ENCODE measurements at regions not wholly inside any gene's neighbourhood (a gene's known extent, or its start where the extent isn't known, plus 50 kb on each side); places are given as distances from the start of the nearest gene placed in this dataset.
A peak's percentile ranks its signal among the peaks of the same experiment; 100 is the strongest.

DNA sequence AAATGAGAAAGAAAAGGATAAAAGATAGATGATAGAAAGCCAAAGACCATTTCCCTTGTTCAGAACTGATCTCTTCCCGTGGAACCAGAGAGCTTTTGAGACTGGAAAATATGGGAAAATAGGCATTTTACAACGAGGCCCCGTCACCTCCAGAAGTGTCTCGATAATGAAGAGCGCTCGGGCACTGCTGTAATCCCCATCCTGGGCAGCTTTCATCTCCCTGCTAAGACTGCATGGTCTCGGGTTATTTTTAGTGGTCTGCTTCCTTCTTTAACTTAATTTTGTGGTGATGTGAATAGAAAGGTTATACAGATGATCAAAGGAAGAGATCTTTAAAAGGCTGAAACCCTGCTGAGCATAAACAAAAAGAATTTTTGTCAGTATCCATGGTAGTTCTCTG is 176.6 kb downstream of the METTL4 start:
- no peaks in the 10 kb centered on the region for H4K20me1 ChIP-seq (ENCODE audit: insufficient read depth, low read length)
- FAIRE-seq (no peak), DNase-seq (ENCODE audit: low read depth) (no peak)
- no peaks in the 10 kb centered on the region for H3K36me3 ChIP-seq (ENCODE audit: insufficient read depth, low read length)
- no peak overlapping the region for H3K4me2 ChIP-seq (ENCODE audit: low read length)
- H3K9ac ChIP-seq (ENCODE audit: low read length): no peak overlapping the region
- H3K27me3 ChIP-seq (ENCODE audit: insufficient read depth, low read length): no peaks in the 10 kb centered on the region
- H2AFZ ChIP-seq (ENCODE audit: low read depth, low read length): peak overlapping the region; percentile 38
- Mint-ChIP-seq H3K36me3 (ENCODE audit: low read depth, unreplicated experiment) (no peaks in the 10 kb centered on the region), H3K9me3 (ENCODE audit: unreplicated experiment) (no peaks in the 10 kb centered on the region), H3K4me1 (ENCODE audit: low read depth, unreplicated experiment) (no peaks in the 10 kb centered on the region), H3K4me3 (ENCODE audit: unreplicated experiment) (no peak overlapping the region), H3K27ac (ENCODE audit: unreplicated experiment) (no peak overlapping the region), H3K27me3 (ENCODE audit: low read depth, unreplicated experiment) (no peaks in the 10 kb centered on the region)
- H3K27ac ChIP-seq (ENCODE audit: low read depth, low read length): no peak overlapping the region
- no peaks in the 10 kb centered on the region for H3K4me1 ChIP-seq (ENCODE audit: insufficient read depth, low read length)
- H3K9me3 ChIP-seq (ENCODE audit: insufficient read depth, low read depth, low read length): no peaks in the 10 kb centered on the region
- no peak overlapping the region for H3K4me3 ChIP-seq (ENCODE audit: insufficient read depth, low read depth, low read length)
- TF ChIP-seq EZH2 (IDR thresholded peaks at IDR 0.05; ENCODE audit: insufficient read depth, low read length): no peak
- TF ChIP-seq, protein P1, sequence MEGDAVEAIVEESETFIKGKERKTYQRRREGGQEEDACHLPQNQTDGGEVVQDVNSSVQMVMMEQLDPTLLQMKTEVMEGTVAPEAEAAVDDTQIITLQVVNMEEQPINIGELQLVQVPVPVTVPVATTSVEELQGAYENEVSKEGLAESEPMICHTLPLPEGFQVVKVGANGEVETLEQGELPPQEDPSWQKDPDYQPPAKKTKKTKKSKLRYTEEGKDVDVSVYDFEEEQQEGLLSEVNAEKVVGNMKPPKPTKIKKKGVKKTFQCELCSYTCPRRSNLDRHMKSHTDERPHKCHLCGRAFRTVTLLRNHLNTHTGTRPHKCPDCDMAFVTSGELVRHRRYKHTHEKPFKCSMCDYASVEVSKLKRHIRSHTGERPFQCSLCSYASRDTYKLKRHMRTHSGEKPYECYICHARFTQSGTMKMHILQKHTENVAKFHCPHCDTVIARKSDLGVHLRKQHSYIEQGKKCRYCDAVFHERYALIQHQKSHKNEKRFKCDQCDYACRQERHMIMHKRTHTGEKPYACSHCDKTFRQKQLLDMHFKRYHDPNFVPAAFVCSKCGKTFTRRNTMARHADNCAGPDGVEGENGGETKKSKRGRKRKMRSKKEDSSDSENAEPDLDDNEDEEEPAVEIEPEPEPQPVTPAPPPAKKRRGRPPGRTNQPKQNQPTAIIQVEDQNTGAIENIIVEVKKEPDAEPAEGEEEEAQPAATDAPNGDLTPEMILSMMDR (IDR thresholded peaks at IDR 0.05; ENCODE audit: insufficient read depth, low read depth, low read length): no peak
- H3K79me2 ChIP-seq (ENCODE audit: insufficient read depth, low read length): no peaks in the 10 kb centered on the region

DNA sequence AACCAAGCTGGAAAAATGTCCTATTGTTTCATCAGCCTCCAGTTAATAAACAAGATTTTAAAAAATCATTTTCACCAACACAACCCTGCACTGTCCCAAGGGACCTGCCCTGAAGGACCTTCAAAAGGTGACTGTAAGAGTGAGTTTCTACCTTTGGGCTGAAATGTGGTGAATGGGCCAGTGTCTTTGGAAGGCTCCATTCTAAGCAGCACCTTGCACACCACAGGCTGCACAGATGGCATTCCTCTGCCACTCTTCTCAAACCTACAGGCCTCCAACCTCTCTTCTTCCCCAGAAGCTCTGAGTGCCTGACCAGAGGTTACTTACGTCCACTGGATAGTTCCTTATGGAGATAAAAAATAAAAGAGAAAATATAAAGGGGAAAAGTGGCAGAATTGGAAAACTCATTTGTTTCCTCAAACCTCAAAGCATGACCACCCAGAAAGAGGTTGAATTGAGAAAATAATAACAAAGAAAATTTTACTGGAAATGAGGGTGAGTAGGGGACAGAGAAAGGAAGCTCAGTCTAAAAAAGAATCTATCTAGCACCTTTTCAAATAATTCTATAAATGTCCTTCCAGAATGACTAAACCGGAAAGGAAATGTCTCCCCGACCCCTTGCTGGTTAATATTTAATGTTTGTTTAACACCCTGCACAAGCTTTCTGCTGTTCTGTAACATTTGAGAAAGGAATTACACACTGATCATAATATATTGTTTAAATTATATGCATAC is 175.7 kb downstream of the METTL4 start:
- H3K27me3 Mint-ChIP-seq (ENCODE audit: low read depth, unreplicated experiment): no peaks in the 10 kb centered on the region
- Histone ChIP-seq H3K9me3 (ENCODE audit: insufficient read depth, low read depth, low read length) (no peaks in the 10 kb centered on the region), H3K4me3 (ENCODE audit: insufficient read depth, low read depth, low read length) (no peak overlapping the region), H3K27ac (ENCODE audit: low read depth, low read length) (no peak overlapping the region), H2AFZ (ENCODE audit: low read depth, low read length) (no peak overlapping the region), H3K27me3 (ENCODE audit: insufficient read depth, low read length) (no peaks in the 10 kb centered on the region), H4K20me1 (ENCODE audit: insufficient read depth, low read length) (no peaks in the 10 kb centered on the region), H3K79me2 (ENCODE audit: insufficient read depth, low read length) (no peaks in the 10 kb centered on the region), H3K4me2 (ENCODE audit: low read length) (no peak overlapping the region), H3K9ac (ENCODE audit: low read length) (no peak overlapping the region), H3K4me1 (ENCODE audit: insufficient read depth, low read length) (no peaks in the 10 kb centered on the region), H3K36me3 (ENCODE audit: insufficient read depth, low read length) (no peaks in the 10 kb centered on the region)
- H3K4me1 Mint-ChIP-seq (ENCODE audit: low read depth, unreplicated experiment): no peaks in the 10 kb centered on the region
- H3K27ac Mint-ChIP-seq (ENCODE audit: unreplicated experiment): no peak overlapping the region
- no peaks in the 10 kb centered on the region for H3K9me3 Mint-ChIP-seq (ENCODE audit: unreplicated experiment)
- H3K4me3 Mint-ChIP-seq (ENCODE audit: unreplicated experiment): no peak overlapping the region
- no peak for TF ChIP-seq EZH2 (IDR thresholded peaks at IDR 0.05; ENCODE audit: insufficient read depth, low read length)
- TF ChIP-seq, protein P1 (IDR thresholded peaks at IDR 0.05; ENCODE audit: insufficient read depth, low read depth, low read length): no peak
- no peak for FAIRE-seq
- no peaks in the 10 kb centered on the region for H3K36me3 Mint-ChIP-seq (ENCODE audit: low read depth, unreplicated experiment)
- DNase-seq (ENCODE audit: low read depth): no peak

DNA sequence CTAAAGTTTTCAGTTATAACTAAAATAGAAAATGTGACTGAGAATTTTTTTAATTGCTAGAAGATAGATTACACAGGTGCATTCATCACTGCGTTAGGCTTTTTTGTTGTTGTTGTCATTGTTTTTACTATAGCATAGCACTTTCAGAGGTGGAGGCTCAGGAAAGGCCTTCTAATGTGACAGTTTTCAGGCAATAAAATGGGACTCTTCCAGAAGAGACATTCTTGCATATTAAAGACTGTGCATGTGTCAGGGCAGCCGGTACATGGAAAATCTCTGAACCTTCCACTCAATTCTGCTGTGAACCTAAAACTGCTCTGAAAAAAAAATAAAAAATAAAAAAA is 175.2 kb downstream of the METTL4 start:
- H4K20me1 ChIP-seq (ENCODE audit: insufficient read depth, low read length): no peaks in the 10 kb centered on the region
- H3K36me3 Mint-ChIP-seq (ENCODE audit: low read depth, unreplicated experiment): no peaks in the 10 kb centered on the region
- no peak for TF ChIP-seq EZH2 (IDR thresholded peaks at IDR 0.05; ENCODE audit: insufficient read depth, low read length)
- TF ChIP-seq, protein P1 (IDR thresholded peaks at IDR 0.05; ENCODE audit: insufficient read depth, low read depth, low read length): no peak
- H3K4me3 Mint-ChIP-seq (ENCODE audit: unreplicated experiment): no peak overlapping the region
- FAIRE-seq (no peak), DNase-seq (ENCODE audit: low read depth) (no peak)
- no peaks in the 10 kb centered on the region for H3K27me3 Mint-ChIP-seq (ENCODE audit: low read depth, unreplicated experiment)
- H3K79me2 ChIP-seq (ENCODE audit: insufficient read depth, low read length): no peaks in the 10 kb centered on the region
- H3K9ac ChIP-seq (ENCODE audit: low read length): no peak overlapping the region
- no peaks in the 10 kb centered on the region for H3K27me3 ChIP-seq (ENCODE audit: insufficient read depth, low read length)
- H3K4me3 ChIP-seq (ENCODE audit: insufficient read depth, low read depth, low read length): no peak overlapping the region
- H3K4me1 Mint-ChIP-seq (ENCODE audit: low read depth, unreplicated experiment): no peaks in the 10 kb centered on the region
- H3K9me3 ChIP-seq (ENCODE audit: insufficient read depth, low read depth, low read length): no peaks in the 10 kb centered on the region
- no peaks in the 10 kb centered on the region for H3K4me1 ChIP-seq (ENCODE audit: insufficient read depth, low read length)
- H3K36me3 ChIP-seq (ENCODE audit: insufficient read depth, low read length): no peaks in the 10 kb centered on the region
- no peak overlapping the region for H3K27ac Mint-ChIP-seq (ENCODE audit: unreplicated experiment)
- no peak overlapping the region for H2AFZ ChIP-seq (ENCODE audit: low read depth, low read length)
- H3K27ac ChIP-seq (ENCODE audit: low read depth, low read length): no peak overlapping the region
- no peaks in the 10 kb centered on the region for H3K9me3 Mint-ChIP-seq (ENCODE audit: unreplicated experiment)
- H3K4me2 ChIP-seq (ENCODE audit: low read length): no peak overlapping the region

Data from astrocyte (in vitro differentiated cells and primary cell).